Keratinocyte (primary cell): ENCODE measurements at regions not wholly inside any gene's neighbourhood (a gene's known extent, or its start where the extent isn't known, plus 50 kb on each side); places are given as distances from the start of the nearest gene placed in this dataset.

Experiments
- DNase-seq: peaks from one replicate; pipeline ENCODE4 v3.0.0-alpha.2; 2011; ENCODE audit warnings: low read depth, missing footprints, low spot score
- FAIRE-seq: peaks from 2 replicates; lab custom pipeline; 2011; peaks lifted over from hg19 to GRCh38; lab: Jason Lieb, UNC
- H2AFZ ChIP-seq: 2 replicates; pipeline ENCODE4 v1.6.0; 2012; ENCODE audit warnings: low read length, control low read depth, inconsistent platforms; ENCODE audit not compliant: control insufficient read depth
- H3K27ac ChIP-seq: 2 replicates; pipeline ENCODE4 v1.5.1; 2011; ENCODE audit warnings: low read length; ENCODE audit not compliant: control insufficient read depth, insufficient read depth
- H3K27me3 ChIP-seq: 3 replicates; pipeline ENCODE4 v1.6.0; 2011; ENCODE audit warnings: low read length; ENCODE audit not compliant: control insufficient read depth, insufficient read depth; ENCODE audit errors: extremely low read depth
- H3K36me3 ChIP-seq, 2 experiments: 2 replicates in 1 of 2; 3 replicates in 1 of 2; pipeline ENCODE4 v1.5.1; 2011; ENCODE audit warnings: low read length in 2 of 2, mild to moderate bottlenecking in 1 of 2; ENCODE audit not compliant: control insufficient read depth in 2 of 2, insufficient read depth in 2 of 2; ENCODE audit errors: extremely low read depth in 1 of 2
- H3K4me1 ChIP-seq: 3 replicates; pipeline ENCODE4 v1.5.1; 2011; ENCODE audit warnings: low read length; ENCODE audit not compliant: control insufficient read depth, insufficient read depth; ENCODE audit errors: extremely low read depth
- H3K4me2 ChIP-seq: 3 replicates; pipeline ENCODE4 v1.6.0; 2011; ENCODE audit warnings: low read depth, low read length; ENCODE audit not compliant: control insufficient read depth, insufficient read depth; ENCODE audit errors: extremely low read depth
- H3K4me3 ChIP-seq, 3 experiments: fragments of 200-600 bp in 1 of 3; sonication (generic) in 1 of 3; 2 replicates in 2 of 3; 3 replicates in 1 of 3; pipeline ENCODE4 v1.5.1; 2011 to 2016; ENCODE audit warnings: low read length in 3 of 3, mild to moderate bottlenecking in 3 of 3, control low read depth in 2 of 3, inconsistent platforms in 1 of 3, low read depth in 1 of 3, mixed read lengths in 1 of 3, mixed run types in 1 of 3, moderate library complexity in 1 of 3; ENCODE audit not compliant: control insufficient read depth in 2 of 3, insufficient read depth in 2 of 3; ENCODE audit errors: extremely low read depth in 1 of 3
- H3K79me2 ChIP-seq: 2 replicates; pipeline ENCODE4 v1.6.0; 2012; ENCODE audit warnings: low read length; ENCODE audit not compliant: control insufficient read depth, insufficient read depth
- H3K9ac ChIP-seq: 3 replicates; pipeline ENCODE4 v1.6.0; 2011; ENCODE audit warnings: low read length; ENCODE audit not compliant: control insufficient read depth, insufficient read depth; ENCODE audit errors: extremely low read depth
- H3K9me1 ChIP-seq: 3 replicates; pipeline ENCODE4 v1.6.0; 2011; ENCODE audit warnings: low read length; ENCODE audit not compliant: control insufficient read depth, insufficient read depth; ENCODE audit errors: extremely low read depth
- H3K9me3 ChIP-seq: 2 replicates; pipeline ENCODE4 v1.5.1; 2012; ENCODE audit warnings: low read depth, low read length; ENCODE audit not compliant: control insufficient read depth
- H4K20me1 ChIP-seq: 3 replicates; pipeline ENCODE4 v1.6.0; 2011; ENCODE audit warnings: low read length; ENCODE audit not compliant: control insufficient read depth, insufficient read depth; ENCODE audit errors: extremely low read depth
- EZH2 ChIP-seq: IDR thresholded peaks from one replicate; pipeline ENCODE4 v1.6.1; 2012; ENCODE audit warnings: inconsistent platforms, mild to moderate bottlenecking, low read length, moderate library complexity
- dilution Hi-C: fragments of 300-500 bp; cut with MboI; formaldehyde crosslinking; loops from one replicate; pipeline ENCODE4 v1.7.0; 2020; ENCODE audit warnings: low sequenced_read_pairs; ENCODE audit not compliant: extremely low pct_ligation_motif_present
- TF ChIP-seq, protein P1 (sequence below), 3 experiments: IDR thresholded peaks in 1 of 3; conservative IDR thresholded peaks in 1 of 3; optimal IDR thresholded peaks in 1 of 3; 2 replicates in 2 of 3; 3 replicates in 1 of 3; pipeline versions ENCODE3 to v1.5.1; 2011; ENCODE audit warnings: low read length in 3 of 3, mild to moderate bottlenecking in 3 of 3, moderate library complexity in 2 of 3, control low read depth in 1 of 3, inconsistent platforms in 1 of 3; ENCODE audit not compliant: insufficient read depth in 2 of 3; ENCODE audit errors: extremely low read depth in 1 of 3

DNA sequence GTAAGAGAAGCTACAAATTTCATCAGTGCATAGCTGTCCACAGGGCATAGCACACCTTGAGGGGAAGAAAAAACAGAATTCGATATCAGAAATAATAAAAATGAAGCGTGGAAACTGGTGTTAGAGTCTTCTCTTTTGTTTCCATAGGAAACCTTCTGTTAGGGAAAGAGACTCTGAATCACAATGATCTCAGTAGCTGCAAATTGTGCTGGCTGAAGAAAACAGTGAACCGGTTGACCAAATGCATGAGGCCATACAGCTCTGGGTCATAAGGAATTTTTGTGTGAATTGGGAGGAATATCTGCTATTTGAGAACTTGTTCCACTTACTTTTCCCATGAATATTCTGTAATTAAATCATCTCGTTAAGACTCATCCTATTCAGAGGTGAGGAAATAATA is 580.2 kb upstream of the NECTIN3 start:
- TF ChIP-seq, protein P1, sequence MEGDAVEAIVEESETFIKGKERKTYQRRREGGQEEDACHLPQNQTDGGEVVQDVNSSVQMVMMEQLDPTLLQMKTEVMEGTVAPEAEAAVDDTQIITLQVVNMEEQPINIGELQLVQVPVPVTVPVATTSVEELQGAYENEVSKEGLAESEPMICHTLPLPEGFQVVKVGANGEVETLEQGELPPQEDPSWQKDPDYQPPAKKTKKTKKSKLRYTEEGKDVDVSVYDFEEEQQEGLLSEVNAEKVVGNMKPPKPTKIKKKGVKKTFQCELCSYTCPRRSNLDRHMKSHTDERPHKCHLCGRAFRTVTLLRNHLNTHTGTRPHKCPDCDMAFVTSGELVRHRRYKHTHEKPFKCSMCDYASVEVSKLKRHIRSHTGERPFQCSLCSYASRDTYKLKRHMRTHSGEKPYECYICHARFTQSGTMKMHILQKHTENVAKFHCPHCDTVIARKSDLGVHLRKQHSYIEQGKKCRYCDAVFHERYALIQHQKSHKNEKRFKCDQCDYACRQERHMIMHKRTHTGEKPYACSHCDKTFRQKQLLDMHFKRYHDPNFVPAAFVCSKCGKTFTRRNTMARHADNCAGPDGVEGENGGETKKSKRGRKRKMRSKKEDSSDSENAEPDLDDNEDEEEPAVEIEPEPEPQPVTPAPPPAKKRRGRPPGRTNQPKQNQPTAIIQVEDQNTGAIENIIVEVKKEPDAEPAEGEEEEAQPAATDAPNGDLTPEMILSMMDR (optimal IDR thresholded peaks at IDR 0.05 in 1 of 3, IDR thresholded peaks at IDR 0.05 in 1 of 3, conservative IDR thresholded peaks at IDR 0.05 in 1 of 3; ENCODE audit: extremely low read depth in 1 of 3, insufficient read depth in 2 of 3, low read length in 3 of 3), result no peak
- TF ChIP-seq EZH2, result no peak
- Histone ChIP-seq H3K27me3 (no peaks in the 10 kb centered on the region), H3K9ac (no peak overlapping the region), H2AFZ (no peak overlapping the region), H3K36me3 (no peaks in the 10 kb centered on the region), H3K4me2 (no peak overlapping the region), H3K4me1 (no peaks in the 10 kb centered on the region), H3K79me2 (no peaks in the 10 kb centered on the region), H3K9me1 (no peaks in the 10 kb centered on the region), H3K4me3 (no peak overlapping the region), H3K27ac (no peak overlapping the region), H3K9me3 (no peaks in the 10 kb centered on the region), H4K20me1 (no peaks in the 10 kb centered on the region)
- FAIRE-seq, result no peak
- dilution Hi-C loops, result no loop called here
- no peak for DNase-seq

DNA sequence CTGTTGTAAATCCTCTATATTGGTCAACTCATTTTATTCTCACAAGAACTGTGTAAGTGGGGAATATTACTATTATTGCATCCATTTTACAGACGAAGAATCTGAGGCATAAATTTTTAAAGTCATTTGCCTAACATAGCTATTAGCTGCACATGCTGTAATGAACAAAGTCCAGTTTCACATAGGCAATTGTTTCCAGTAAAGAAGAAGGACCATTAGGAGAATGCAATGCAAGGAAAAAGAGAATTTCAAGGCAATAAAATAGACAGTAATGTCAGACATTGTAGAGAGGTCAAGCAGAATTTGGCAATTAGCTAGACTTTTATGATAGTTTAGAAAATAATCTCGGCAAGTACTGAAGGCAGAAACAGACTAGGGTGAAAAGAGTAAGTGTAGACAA is 578.7 kb upstream of the NECTIN3 start:
- H3K79me2 ChIP-seq, result no peaks in the 10 kb centered on the region
- no peaks in the 10 kb centered on the region for H3K9me3 ChIP-seq
- no peaks in the 10 kb centered on the region for H4K20me1 ChIP-seq
- no peaks in the 10 kb centered on the region for H3K27me3 ChIP-seq
- H3K4me2 ChIP-seq, result no peak overlapping the region
- H3K4me1 ChIP-seq, result no peaks in the 10 kb centered on the region
- no peaks in the 10 kb centered on the region for H3K9me1 ChIP-seq
- DNase-seq (no peak), FAIRE-seq (no peak)
- TF ChIP-seq, protein P1 (optimal IDR thresholded peaks at IDR 0.05 in 1 of 3, IDR thresholded peaks at IDR 0.05 in 1 of 3, conservative IDR thresholded peaks at IDR 0.05 in 1 of 3; ENCODE audit: extremely low read depth in 1 of 3, insufficient read depth in 2 of 3, low read length in 3 of 3), result no peak
- no peak overlapping the region for H3K27ac ChIP-seq
- no peak overlapping the region for H2AFZ ChIP-seq
- H3K9ac ChIP-seq, result no peak overlapping the region
- dilution Hi-C loops, result no loop called here
- no peaks in the 10 kb centered on the region for H3K36me3 ChIP-seq
- no peak overlapping the region for H3K4me3 ChIP-seq
